Hematopoietic multipotent progenitor cell treated with erythropoietin and hydrocortisone succinate and interleukin-3 and kit ligand, for 8 days (in vitro differentiated cells): ENCODE measurements at regions not wholly inside any gene's neighbourhood (a gene's known extent, or its start where the extent isn't known, plus 50 kb on each side); places are given as distances from the start of the nearest gene placed in this dataset.

Source experiments
- DNase-seq: peaks from one replicate; pipeline ENCODE4 v3.0.0-alpha.2; 2015

- peak; percentile 61 for DNase-seq
Observed at GRCh38 chr2:230643576-230644291, 68.9 kb upstream of the CAB39 start.

DNA sequence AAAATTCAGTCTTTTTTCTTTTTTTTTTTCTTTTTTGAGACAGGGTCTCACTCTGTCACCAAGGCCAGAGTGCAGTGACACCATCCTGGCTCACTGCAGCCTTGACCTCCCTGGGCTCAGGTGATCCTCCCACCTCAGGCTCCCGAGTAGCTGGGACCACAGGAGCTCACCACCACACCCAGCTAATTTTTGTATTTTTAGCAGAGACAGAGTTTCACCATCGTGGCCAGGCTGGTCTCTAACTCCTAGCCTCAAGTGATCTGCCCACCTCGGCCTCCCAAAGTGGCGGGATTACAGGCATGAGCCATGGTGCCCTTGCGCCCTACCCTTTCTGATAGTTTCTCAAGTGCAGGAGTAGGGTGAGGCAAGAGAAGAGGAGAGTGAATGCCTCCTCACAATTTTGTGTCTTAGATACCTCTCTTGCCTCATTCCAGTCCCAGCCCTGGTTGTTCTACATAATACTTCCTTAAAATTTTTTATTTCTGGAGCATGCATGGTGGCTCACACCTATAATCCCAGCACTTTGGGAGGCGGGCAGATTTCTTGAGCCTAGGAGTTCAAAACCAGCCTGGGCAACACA, 68.2 kb upstream of the CAB39 start:
- DNase-seq, result no peak

DNA sequence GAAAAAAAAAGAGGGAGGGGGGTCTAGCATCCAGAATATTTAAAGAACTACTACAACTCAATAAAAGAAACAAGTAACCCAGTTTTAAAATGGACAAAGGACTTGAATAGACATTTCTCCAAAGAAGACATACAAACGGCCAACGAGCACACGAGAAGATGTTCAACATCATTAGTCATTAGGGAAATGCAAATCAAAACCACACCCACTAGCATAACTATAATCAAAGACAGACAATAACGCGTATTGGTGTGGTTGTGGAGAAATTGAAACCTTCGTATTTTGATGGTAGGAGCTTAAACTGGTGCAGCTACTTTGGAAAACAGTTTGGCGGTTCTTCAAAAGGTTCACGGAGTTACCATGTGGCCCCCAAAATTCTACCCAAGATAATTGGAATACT, 64.3 kb upstream of the CAB39 start:
- DNase-seq, result no peak

DNA sequence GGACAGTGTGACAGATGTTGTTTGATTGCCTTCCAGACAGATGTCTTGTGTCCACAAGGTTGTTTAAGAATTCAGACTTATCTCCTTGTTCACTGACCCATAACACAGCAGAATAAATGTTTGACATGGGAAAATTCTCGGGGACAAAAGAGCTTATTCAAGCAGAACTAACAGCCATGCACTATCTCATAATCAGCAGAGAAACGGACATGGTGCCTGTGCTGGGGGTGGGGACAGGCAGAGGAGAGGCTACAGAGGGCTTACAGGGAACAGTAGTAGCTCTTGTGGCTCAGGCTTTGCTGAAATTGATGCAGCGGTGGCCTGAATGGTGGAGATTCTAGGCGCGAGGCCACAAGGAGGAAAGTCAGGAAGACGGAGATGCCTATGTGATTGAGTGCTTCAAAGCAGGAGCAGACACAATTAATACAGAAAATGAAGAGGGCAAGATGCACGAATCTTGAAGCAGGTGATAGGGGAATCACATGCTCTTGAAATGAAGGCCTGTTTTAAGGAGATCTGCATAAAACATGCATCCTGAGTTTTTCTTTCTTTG, 62.0 kb upstream of the CAB39 start:
- DNase-seq, result peak; percentile 69

DNA sequence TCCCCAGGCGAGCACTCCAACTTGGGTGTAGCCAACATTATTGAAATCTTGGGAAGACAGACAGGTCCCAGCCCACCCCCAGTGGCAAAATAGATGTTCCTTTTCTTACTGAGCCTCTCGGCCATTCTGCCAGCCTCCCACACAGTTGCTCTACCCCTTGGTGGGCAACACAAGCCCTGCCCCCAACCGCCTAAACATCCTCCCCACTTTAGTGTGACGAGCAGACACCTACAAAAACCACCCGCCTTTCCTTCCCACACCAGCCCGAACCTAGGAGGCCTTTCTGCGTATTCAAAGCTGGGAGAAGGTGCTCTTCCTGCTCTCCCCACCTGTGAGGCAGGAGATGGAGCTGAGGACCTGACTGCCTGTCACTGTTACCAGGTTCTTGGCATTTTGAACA, 58.6 kb upstream of the CAB39 start:
- DNase-seq, result no peak

DNA sequence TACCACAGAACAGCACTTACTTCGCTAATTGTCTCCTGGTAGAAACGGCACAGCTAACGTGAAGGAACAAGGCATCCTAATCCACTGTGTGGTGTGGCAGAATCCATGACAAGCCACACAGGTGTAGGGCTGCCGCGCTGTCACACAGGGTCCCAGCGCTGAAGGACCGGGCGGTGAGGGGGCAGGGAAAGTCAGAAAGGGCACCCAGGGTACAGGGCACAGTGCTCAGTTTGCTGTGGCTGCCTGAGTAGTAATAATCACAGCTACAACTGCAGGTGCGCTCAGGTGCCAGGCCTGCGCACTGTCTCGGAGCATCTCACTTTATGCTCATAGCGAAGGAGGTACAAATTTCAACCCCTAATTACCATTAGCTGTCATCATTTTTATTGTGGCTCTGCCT, 55.2 kb upstream of the CAB39 start:
- no peak for DNase-seq

DNA sequence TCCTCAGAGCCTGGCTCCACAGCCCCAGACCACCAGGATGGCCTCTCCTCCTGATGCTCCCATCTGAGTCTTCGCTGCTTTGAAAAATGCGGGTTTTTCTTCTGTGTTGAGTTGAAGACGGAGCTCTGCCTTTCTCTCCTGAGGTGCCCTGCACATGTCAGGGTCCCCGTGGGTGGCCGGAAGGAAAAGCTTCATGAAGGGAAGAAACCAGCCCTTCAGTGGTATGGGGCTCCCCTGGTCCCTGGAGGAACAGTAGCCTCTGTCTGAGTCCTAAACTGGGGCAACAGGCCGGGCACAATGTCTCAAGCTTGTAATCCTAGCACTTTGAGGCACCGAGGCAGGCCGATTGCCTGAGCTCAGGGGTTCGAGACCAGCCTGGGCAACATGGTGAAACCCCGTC, 54.7 kb upstream of the CAB39 start:
- no peak for DNase-seq

DNA sequence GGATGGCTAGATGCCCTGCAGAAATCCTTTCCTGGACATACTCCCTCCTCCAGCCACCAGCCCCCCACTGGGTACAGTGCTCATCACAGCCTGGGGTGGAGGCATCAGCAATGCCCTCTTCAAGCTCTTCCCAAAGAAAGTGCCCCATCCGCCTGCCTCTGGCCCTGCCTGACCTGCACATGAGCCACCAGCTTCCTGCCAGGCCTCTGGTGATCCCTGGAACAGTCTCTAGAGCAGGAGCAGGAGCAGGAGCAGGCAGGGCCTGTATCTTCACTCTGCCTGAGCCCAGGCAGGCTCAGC, 54.1 kb upstream of the CAB39 start:
- no peak for DNase-seq

DNA sequence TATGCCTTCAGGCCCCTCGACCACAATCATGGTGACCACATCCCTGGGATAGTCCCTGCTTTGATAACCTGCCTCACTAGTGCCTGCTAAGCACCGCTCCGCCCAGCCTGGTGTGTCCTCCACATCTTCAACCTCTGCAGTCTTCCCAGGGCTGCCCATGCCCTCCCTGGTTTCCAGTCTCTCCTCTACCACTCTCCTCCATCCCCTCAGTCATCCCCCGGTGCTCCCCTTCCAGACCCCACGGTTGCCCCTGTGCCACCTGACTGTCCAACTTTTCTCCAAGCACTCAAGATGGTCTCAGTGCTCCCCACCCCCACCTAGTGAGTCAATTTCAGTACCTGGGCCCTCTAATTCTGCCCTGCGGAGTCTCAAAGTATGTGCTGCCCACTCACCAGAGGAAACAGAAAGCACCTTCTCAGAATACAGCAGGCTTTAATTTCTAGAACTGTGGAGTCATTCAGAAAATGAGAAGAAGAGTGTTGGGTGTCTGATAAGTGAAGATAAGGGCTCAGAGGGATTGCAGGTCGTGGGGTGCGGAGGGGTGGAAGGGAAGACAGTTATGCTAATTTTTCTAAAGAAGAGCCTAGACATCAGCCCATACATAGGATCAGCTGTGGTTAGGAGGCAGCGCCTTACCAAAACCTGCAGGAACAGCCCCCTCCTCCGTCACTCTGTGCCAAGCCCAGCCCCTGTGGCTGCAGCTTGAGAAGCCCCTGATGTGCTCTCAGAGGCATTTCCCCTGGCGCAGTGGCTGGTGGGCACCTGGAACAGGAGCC, 53.6 kb upstream of the CAB39 start:
- DNase-seq, result peak; percentile 99

DNA sequence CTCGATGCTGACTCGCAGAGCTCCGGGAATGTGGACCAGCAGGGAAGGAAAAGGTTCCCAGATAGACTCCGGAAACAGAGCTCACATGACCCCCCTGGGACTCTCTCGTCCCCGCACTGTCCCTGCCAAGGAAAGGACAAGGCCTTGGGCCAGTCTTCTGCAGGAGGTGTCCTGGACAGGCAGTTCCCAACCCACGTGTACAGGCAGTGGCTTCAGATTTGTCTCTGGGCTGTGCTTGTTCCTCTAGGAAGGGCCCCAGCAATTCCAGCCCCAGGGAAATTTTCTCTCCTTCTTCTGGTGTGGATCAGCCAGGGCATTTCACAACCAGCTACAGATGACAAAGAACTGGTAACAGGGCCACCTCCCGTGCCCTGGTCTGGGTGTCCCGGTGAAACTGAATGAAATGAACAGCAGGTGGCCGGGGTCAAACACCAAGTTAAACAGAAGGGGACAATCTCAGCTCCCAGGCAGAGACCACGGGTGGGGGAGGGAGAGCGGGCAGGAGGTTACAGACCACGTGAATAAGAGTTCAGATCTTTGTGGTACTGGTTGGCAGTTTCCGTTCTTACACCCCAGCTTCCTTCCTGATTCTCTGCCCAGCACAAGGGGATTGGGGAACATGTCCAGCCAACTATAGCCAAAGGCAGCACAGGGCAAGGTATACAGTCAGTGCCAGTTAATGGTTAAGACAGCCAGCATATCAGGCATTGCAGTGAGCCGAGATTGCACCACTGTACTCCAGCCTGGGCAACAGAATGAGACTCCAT, 52.2 kb upstream of the CAB39 start:
- peak; percentile 64 for DNase-seq

GRCh38 chr2:230661072-230661957, 51.3 kb upstream of the CAB39 start:
- peak; percentile 74 for DNase-seq
